SW480 (cell line): ENCODE measurements at regions not wholly inside any gene's neighbourhood (a gene's known extent, or its start where the extent isn't known, plus 50 kb on each side); places are given as distances from the start of the nearest gene placed in this dataset.

ENCODE experiments used
- DNase-seq: peaks from one replicate; pipeline ENCODE4 v3.0.0-alpha.2; 2016; ENCODE audit warnings: low spot score

GRCh38 chr3:105923140-105923539 is 54.3 kb upstream of the CBLB start:
- DNase-seq = no peak

DNA sequence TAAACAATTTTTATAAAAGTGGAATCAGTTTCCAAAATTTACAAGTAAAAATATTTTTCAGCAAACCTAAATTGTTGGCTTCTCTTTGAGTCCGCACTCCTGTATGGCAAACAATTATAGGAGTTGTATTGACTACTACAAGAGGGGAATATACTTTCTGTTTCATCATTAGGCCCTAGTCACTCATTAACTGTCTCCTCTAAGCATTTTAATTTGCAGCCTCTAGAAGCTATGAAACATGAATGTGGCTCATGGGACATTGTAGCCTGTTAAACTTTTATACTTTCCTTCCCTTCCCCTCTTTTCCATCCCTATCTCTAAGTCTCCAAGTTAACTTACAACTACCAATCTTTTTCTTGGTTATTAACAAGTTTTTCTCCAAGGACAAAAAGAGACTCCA is 58.9 kb upstream of the CBLB start:
- DNase-seq = no peak

DNA sequence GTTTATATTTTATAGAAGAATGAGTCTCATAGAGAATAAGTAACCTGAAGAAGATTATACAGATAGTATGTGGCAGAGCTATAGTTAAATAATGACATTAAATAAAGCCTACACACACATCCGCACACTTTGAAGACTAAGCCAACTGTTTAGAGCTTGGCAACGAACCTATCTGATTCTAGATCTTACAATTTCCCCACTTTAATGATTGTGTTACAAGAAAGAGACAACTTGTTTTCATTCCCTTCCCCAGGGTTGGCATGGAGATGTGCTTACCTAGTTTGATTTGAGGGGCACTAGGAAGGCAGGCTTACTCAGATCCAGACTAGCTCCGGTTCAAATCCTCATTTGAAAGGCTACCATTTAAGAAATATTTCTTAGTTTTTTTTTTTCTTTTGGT is 61.9 kb upstream of the CBLB start:
- no peak for DNase-seq

DNA sequence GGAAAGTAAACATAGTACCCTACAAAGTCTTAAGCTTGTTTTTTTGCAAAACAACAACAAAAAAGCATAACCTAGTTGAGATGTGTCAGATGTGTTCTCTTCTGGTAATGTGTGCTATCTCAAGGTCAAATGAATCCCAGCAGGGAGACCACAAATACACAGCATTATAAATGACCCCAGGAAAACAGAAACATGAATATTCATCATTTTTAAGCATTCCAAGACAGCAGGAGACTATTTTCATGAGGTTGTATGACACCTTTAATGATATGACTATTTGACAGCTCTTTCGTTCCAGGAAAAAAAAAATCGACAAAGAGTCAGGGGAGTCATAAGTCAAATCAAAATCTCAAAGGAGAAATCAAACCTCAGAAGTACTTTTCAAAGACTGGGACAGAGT is 62.7 kb upstream of the CBLB start:
- DNase-seq = no peak

DNA sequence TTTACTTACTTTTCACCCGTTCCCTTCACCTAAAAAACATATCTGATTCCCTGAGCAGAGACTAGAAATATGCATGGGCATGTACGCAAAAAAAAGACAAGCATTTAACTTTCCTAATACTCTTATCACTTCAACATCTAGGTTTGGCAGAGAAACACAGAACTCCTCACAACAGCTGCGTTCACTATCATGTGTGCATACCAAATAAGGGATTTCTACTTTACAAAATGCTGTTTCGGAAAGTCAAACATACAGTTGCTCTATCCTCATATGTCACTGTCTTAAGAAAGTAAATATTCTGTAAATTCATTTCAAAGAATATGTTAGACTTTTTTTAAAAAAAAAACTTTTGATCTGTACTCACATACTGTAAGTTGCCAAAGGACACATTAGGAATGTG is 65.1 kb upstream of the CBLB start:
- no peak for DNase-seq

DNA sequence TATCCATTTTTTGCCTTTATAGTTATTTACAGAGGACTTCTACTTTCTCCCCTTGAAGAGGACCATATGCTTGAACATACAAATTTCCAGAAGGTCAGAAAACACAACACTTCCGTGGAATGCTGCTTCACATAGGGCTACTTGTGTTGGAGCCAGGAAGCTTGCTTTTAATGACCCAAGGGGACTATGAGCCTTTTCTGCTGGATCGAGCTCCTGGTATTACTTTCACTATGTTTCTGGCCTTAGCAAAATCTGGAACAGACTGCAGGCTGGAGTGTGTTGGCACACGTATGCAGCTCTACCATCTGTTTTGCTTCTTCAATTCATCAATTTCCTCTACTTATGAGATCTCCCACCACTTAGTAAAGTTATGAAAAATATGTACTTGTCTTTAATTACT is 69.3 kb upstream of the CBLB start:
- DNase-seq = peak; percentile 1

- no peak for DNase-seq
Observed at GRCh38 chr3:105938806-105939205, 70.0 kb upstream of the CBLB start.

GRCh38 chr3:105944276-105944675 is 75.5 kb upstream of the CBLB start:
- no peak for DNase-seq

DNA sequence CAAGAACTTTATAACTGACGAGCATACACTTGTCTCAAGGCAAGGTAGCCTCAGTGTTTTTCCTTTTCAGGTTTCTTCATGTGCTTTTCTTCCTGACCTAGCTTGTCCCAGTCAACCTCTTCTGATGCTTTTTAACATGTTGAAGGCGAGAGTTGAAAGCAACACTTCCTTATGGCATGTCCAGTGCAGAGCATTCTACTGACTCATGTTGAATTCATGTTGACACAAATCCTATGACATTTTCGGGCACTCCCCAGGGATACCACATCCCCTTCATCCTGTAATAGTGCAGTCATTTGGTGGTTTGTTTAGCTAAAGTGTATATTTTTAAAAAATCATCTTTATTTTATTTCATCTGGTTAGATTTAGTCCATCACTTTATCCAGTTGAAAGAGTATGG is 75.9 kb upstream of the CBLB start:
- no peak for DNase-seq

- DNase-seq = no peak
Observed at GRCh38 chr3:105948101-105948500, 79.3 kb upstream of the CBLB start.

DNA sequence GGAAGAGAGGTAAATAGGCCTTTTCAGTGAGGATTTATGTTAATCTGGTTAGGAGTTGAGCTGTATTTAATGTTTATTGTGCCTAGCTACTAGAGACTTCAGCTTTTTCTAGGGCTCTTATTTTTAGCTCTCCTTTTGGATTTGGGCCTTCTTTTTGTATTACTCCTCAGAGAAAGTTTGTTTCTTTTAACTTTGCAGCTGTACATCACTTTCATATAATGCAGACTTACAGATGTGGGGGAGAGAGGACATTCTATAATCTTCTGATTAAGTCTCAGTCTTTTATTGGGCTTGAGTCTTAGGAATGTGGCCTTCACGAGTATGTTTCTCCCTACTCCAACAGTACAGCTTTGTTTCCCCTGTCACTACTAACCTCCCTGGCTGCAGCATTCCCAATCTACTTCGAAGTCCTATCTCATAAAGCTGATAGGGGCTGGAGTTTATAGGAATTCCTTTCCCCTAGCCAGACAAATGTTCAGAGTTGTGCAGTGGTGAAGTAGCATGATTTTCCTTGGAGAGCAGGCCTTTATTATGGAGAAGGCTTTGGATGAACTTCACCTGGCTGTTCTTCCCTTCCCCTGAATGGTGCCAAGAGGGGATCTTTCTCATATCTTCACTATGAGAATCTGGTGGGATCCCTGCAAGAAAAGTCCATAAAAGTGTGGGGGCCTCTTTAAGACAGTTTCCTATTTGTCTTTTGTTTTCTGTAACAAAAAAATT is 82.2 kb upstream of the CBLB start:
- no peak for DNase-seq

DNA sequence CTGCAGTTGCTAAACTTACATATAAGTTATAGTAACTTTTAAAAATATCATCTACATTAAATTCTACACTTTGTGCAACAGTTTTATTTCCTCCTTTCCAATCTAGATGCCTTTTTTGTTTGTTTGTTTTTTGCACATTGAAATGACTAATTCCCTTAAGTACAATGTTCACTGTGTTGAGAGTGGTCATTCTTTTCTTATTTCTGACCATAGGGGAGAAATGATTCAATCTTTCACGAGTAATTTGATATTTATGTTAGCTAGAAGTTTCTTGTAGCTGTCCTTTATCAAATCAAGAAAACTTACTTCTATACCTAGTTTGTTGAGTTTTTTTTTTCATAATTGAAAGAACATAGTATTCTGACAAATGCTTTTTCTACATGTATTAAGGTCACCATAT is 85.0 kb upstream of the CBLB start:
- no peak for DNase-seq

- DNase-seq = no peak
Observed at GRCh38 chr3:105956306-105956705, 87.5 kb upstream of the CBLB start.

- DNase-seq = no peak
Observed at GRCh38 chr3:105957722-105958121, 88.9 kb upstream of the CBLB start.

GRCh38 chr3:105958237-105959000 is 89.6 kb upstream of the CBLB start:
- no peak for DNase-seq

DNA sequence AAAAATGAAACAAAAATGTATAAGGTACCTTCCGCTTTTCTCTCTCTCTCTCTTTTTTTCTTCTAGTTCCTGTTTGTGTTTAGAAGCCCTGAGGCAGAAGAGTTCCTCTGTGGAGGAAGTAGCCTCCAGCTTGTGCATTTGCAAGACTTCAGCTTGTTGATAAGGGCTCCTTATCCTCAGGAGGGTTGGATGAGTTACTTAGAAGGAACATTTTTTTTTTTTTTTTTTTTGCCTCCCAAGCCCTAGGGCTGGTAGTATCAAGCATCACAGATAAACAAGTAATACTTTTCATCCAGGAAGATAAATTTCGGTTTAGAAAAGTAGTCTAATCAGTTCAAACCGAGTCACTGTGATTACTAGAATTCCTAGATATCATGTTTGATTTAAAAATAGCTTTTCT is 91.0 kb upstream of the CBLB start:
- no peak for DNase-seq

- DNase-seq = no peak
Observed at GRCh38 chr3:105960381-105960780, 91.6 kb upstream of the CBLB start.

GRCh38 chr3:105963161-105963560 is 94.3 kb upstream of the CBLB start:
- no peak for DNase-seq

- DNase-seq = no peak
Observed at GRCh38 chr3:105965384-105965783, 96.6 kb upstream of the CBLB start.

GRCh38 chr3:105967117-105967516 is 98.3 kb upstream of the CBLB start:
- DNase-seq = no peak

DNA sequence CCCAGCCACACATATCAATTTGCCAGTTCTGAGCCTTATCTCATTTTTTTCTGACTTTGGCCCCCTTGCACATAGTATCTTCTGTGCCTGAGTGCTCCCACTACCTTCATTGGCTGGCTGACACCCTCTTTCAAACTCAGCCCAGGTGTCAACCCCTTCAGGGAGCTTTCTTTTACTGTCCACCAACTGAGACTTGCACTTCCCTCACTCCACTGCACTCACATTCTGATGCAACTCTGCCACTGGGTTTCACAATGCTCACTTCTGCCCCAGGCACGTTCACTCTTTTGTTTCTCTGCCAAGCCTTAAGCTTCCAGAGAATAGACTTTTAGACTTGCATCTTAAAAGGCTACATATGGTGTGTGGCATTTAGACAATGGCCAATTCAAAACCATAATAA is 101.5 kb upstream of the CBLB start:
- no peak for DNase-seq

- DNase-seq = no peak
Observed at GRCh38 chr3:105972069-105972468, 103.3 kb upstream of the CBLB start.

GRCh38 chr3:105974381-105974780 is 105.6 kb upstream of the CBLB start:
- DNase-seq = no peak

DNA sequence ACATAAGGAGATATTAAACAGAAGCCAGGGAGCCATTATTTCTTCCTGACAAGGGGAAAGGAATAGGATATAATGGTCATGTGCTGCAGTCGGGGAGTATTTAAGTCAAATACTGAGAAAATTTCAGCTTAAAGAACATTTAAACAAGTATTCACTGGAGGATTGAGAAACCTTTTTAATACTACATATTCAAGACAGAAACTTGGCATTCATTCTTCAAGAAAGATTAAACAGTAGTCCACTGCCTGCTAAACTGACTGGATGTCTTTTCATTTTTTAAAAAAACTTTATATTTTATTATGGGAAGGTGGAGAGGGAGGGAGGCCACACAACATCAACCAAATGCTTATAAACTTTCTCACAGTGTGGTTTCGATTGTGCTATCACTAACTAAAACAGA is 107.4 kb upstream of the CBLB start:
- DNase-seq = no peak
